Fibroblast of lung (primary cell): ENCODE measurements at regions not wholly inside any gene's neighbourhood (a gene's known extent, or its start where the extent isn't known, plus 50 kb on each side); places are given as distances from the start of the nearest gene placed in this dataset.

Source experiments
- DNase-seq, 2 donors: peaks; one replicate each; pipeline versions ENCODE4 v3.0.0 to v3.0.0-alpha.2; 2010; ENCODE audit warnings: low read depth in 2 of 2
- H2AFZ ChIP-seq: 2 replicates; pipeline ENCODE4 v1.5.1; 2012; ENCODE audit warnings: low read length, control low read depth, inconsistent platforms
- H3K27ac ChIP-seq: 2 replicates; pipeline ENCODE4 v1.5.1; 2011; ENCODE audit warnings: low read length, control low read depth; ENCODE audit not compliant: insufficient read depth
- H3K27me3 ChIP-seq: 2 replicates; pipeline ENCODE4 v1.5.1; 2011; ENCODE audit warnings: mild to moderate bottlenecking, low read length; ENCODE audit not compliant: control insufficient read depth, insufficient read depth
- H3K36me3 ChIP-seq: 2 replicates; pipeline ENCODE4 v1.5.1; 2011; ENCODE audit warnings: low read length; ENCODE audit not compliant: control insufficient read depth, insufficient read depth
- H3K4me1 ChIP-seq: 2 replicates; pipeline ENCODE4 v1.5.1; 2011; ENCODE audit warnings: low read length; ENCODE audit not compliant: control insufficient read depth, insufficient read depth; ENCODE audit errors: extremely low read depth
- H3K4me2 ChIP-seq: 2 replicates; pipeline ENCODE4 v1.5.1; 2011; ENCODE audit warnings: low read length, control low read depth; ENCODE audit not compliant: insufficient read depth; ENCODE audit errors: extremely low read depth
- H3K4me3 ChIP-seq, 4 experiments: fragments of 200-600 bp in 1 of 4; sonication (generic) in 1 of 4; replicated peaks in 1 of 4; 2 replicates each; pipeline ENCODE4 v1.5.1; 2011 to 2016; ENCODE audit warnings: low read length in 4 of 4, low read depth in 3 of 4, mild to moderate bottlenecking in 3 of 4, control low read depth in 2 of 4, inconsistent platforms in 1 of 4, mixed read lengths in 1 of 4; ENCODE audit not compliant: insufficient read depth in 1 of 4; ENCODE audit errors: control extremely low read depth in 1 of 4
- H3K79me2 ChIP-seq: 2 replicates; pipeline ENCODE4 v1.5.1; 2012; ENCODE audit warnings: mild to moderate bottlenecking, low read length, inconsistent platforms; ENCODE audit not compliant: control insufficient read depth, insufficient read depth
- H3K9ac ChIP-seq: 2 replicates; pipeline ENCODE4 v1.5.1; 2011; ENCODE audit warnings: mild to moderate bottlenecking, low read length, control low read depth; ENCODE audit not compliant: insufficient read depth
- H3K9me3 ChIP-seq: 2 replicates; pipeline ENCODE4 v1.5.1; 2012; ENCODE audit warnings: low read depth, low read length; ENCODE audit not compliant: control insufficient read depth, insufficient read depth
- H4K20me1 ChIP-seq: 2 replicates; pipeline ENCODE4 v1.5.1; 2011; ENCODE audit warnings: low read length; ENCODE audit not compliant: control insufficient read depth, insufficient read depth; ENCODE audit errors: extremely low read depth
- CTCF ChIP-seq, 2 donors: IDR thresholded peaks in 1 of 2; conservative IDR thresholded peaks in 1 of 2; 1 replicate in 1 of 2; 2 replicates in 1 of 2; pipeline ENCODE4 v1.5.1; 2011 to 2012; ENCODE audit warnings: low read length in 2 of 2, control low read depth in 1 of 2, inconsistent platforms in 1 of 2, low read depth in 1 of 2, mild to moderate bottlenecking in 1 of 2
- EZH2 ChIP-seq: IDR thresholded peaks from 2 replicates; pipeline ENCODE4 v1.5.1; 2012; ENCODE audit warnings: low read length, control low read depth, mild to moderate bottlenecking; ENCODE audit errors: missing control alignments

- Histone ChIP-seq H3K9ac (no peak overlapping the region), H2AFZ (no peak overlapping the region), H3K4me1 (no peaks in the 10 kb centered on the region), H3K27ac (no peak overlapping the region), H4K20me1 (no peaks in the 10 kb centered on the region), H3K4me3 (no peak overlapping the region), H3K79me2 (no peaks in the 10 kb centered on the region), H3K36me3 (no peaks in the 10 kb centered on the region), H3K4me2 (no peak overlapping the region), H3K27me3 (no peaks in the 10 kb centered on the region), H3K9me3 (no peaks in the 10 kb centered on the region)
- TF ChIP-seq EZH2 (no peak), CTCF (conservative IDR thresholded peaks at IDR 0.05 in 1 of 2, IDR thresholded peaks at IDR 0.05 in 1 of 2; ENCODE audit: low read depth in 1 of 2, low read length in 2 of 2) (no peak)
- no peak for DNase-seq
Measured at GRCh38 chr1:79959635-79960034, 953.1 kb upstream of the ADGRL4 start.

- Histone ChIP-seq H3K9ac (no peak overlapping the region), H3K4me3 (no peak overlapping the region), H4K20me1 (no peaks in the 10 kb centered on the region), H3K27me3 (no peaks in the 10 kb centered on the region), H3K4me1 (no peaks in the 10 kb centered on the region), H3K36me3 (no peaks in the 10 kb centered on the region), H2AFZ (no peak overlapping the region), H3K27ac (no peak overlapping the region), H3K9me3 (no peaks in the 10 kb centered on the region), H3K4me2 (no peak overlapping the region), H3K79me2 (no peaks in the 10 kb centered on the region)
- no peak for DNase-seq
- no peak for TF ChIP-seq CTCF (conservative IDR thresholded peaks at IDR 0.05 in 1 of 2, IDR thresholded peaks at IDR 0.05 in 1 of 2; ENCODE audit: low read depth in 1 of 2, low read length in 2 of 2)
- TF ChIP-seq EZH2: no peak
Measured at GRCh38 chr1:79955966-79956365, 949.4 kb upstream of the ADGRL4 start.

GRCh38 chr1:79950511-79950910 lies 944.0 kb upstream of the ADGRL4 start:
- H3K36me3 ChIP-seq: no peaks in the 10 kb centered on the region
- no peak for DNase-seq
- H4K20me1 ChIP-seq: no peaks in the 10 kb centered on the region
- no peaks in the 10 kb centered on the region for H3K27me3 ChIP-seq
- no peak overlapping the region for H3K27ac ChIP-seq
- H3K4me2 ChIP-seq: no peak overlapping the region
- no peak overlapping the region for H2AFZ ChIP-seq
- no peak for TF ChIP-seq CTCF (conservative IDR thresholded peaks at IDR 0.05 in 1 of 2, IDR thresholded peaks at IDR 0.05 in 1 of 2; ENCODE audit: low read depth in 1 of 2, low read length in 2 of 2)
- no peak for TF ChIP-seq EZH2
- H3K79me2 ChIP-seq: no peaks in the 10 kb centered on the region
- no peak overlapping the region for H3K9ac ChIP-seq
- H3K9me3 ChIP-seq: no peaks in the 10 kb centered on the region
- H3K4me1 ChIP-seq: no peaks in the 10 kb centered on the region
- no peak overlapping the region for H3K4me3 ChIP-seq
